Brain microvascular endothelial cell (primary cell): ENCODE measurements at regions not wholly inside any gene's neighbourhood (a gene's known extent, or its start where the extent isn't known, plus 50 kb on each side); places are given as distances from the start of the nearest gene placed in this dataset.

Experiments
- DNase-seq: peaks from one replicate; pipeline ENCODE4 v3.0.0-alpha.2; 2020
- H3K27ac ChIP-seq: fragments of 250-450 bp; sonication (Bioruptor Pico); 2 replicates; pipeline ENCODE4 v1.5.1; 2020; ENCODE audit warnings: mild to moderate bottlenecking, moderate library complexity
- H3K27me3 ChIP-seq: fragments of 250-450 bp; sonication (Bioruptor Pico); replicated peaks from 2 replicates; pipeline ENCODE4 v1.5.1; 2020; ENCODE audit warnings: mild to moderate bottlenecking
- H3K36me3 ChIP-seq: fragments of 250-450 bp; sonication (Bioruptor Pico); replicated peaks from 2 replicates; pipeline ENCODE4 v1.5.1; 2020; ENCODE audit warnings: mild to moderate bottlenecking
- H3K4me3 ChIP-seq: 2 replicates; pipeline ENCODE4 v1.5.1; 2011; ENCODE audit warnings: low read depth, mild to moderate bottlenecking, control low read depth, low read length, moderate library complexity
- in situ Hi-C: cut with HindIII; loops from 2 replicates; pipeline ENCODE4 v1.10.0; 2017; ENCODE audit warnings: low sequenced_read_pairs, low pct_ligation_motif_present
- TF ChIP-seq, protein P1 (sequence below): IDR thresholded peaks from 2 replicates; pipeline ENCODE4 v1.5.1; 2011; ENCODE audit warnings: low read depth, mild to moderate bottlenecking, moderate library complexity, low read length, control low read depth, inconsistent platforms; ENCODE audit errors: missing control alignments

- H3K27ac ChIP-seq: no peak overlapping the region
- in situ Hi-C loops: no loop called here
- TF ChIP-seq, protein P1, sequence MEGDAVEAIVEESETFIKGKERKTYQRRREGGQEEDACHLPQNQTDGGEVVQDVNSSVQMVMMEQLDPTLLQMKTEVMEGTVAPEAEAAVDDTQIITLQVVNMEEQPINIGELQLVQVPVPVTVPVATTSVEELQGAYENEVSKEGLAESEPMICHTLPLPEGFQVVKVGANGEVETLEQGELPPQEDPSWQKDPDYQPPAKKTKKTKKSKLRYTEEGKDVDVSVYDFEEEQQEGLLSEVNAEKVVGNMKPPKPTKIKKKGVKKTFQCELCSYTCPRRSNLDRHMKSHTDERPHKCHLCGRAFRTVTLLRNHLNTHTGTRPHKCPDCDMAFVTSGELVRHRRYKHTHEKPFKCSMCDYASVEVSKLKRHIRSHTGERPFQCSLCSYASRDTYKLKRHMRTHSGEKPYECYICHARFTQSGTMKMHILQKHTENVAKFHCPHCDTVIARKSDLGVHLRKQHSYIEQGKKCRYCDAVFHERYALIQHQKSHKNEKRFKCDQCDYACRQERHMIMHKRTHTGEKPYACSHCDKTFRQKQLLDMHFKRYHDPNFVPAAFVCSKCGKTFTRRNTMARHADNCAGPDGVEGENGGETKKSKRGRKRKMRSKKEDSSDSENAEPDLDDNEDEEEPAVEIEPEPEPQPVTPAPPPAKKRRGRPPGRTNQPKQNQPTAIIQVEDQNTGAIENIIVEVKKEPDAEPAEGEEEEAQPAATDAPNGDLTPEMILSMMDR: no peak
- no peak overlapping the region for H3K4me3 ChIP-seq
- DNase-seq: no peak
- H3K27me3 ChIP-seq: no peaks in the 10 kb centered on the region
- H3K36me3 ChIP-seq: no peaks in the 10 kb centered on the region
Observed at GRCh38 chr13:68417801-68418200, 1187.7 kb upstream of the PCDH9 start.

DNA sequence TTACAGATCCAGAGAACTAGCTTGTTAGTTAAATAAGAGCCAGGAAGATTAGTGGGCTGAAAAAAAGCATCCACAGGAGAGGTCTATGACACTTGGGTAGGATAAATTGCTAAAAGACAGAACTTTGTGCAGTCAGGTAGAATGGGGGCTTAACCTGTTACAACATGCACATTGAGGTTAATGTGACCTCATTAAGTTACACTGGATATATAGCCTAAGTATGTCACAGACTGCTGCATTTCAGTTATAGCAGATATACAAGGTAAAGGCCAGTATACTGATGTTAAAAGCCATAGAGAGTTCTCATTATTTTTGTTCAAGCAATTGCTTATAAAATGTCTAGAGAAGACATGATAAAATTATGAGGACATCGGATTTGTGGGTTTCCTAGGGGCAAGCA lies 1179.9 kb upstream of the PCDH9 start:
- TF ChIP-seq, protein P1: no peak
- in situ Hi-C loops: no loop called here
- Histone ChIP-seq H3K27me3 (no peaks in the 10 kb centered on the region), H3K27ac (no peak overlapping the region), H3K4me3 (no peak overlapping the region), H3K36me3 (no peaks in the 10 kb centered on the region)
- DNase-seq: no peak

DNA sequence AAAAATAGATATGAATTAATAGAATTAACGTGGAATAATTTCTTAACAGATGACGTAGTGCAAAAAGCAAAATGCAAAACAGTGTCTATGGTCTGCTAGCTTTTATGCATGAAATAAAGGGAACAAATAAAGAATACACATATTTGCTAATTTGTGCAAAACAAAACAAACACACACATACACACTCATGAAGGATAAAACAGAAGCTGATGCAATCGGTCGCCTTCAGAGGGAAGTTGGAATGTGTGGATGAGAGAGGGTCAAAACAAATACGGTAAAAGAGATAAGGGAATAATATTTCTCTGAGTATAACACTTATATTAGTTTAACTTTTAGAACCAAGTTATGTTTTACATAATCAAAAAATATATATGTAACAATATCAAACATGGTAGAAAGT lies 1160.9 kb upstream of the PCDH9 start:
- no peak for DNase-seq
- H3K36me3 ChIP-seq: no peaks in the 10 kb centered on the region
- H3K4me3 ChIP-seq: no peak overlapping the region
- no peak overlapping the region for H3K27ac ChIP-seq
- H3K27me3 ChIP-seq: no peaks in the 10 kb centered on the region
- in situ Hi-C loops: no loop called here
- TF ChIP-seq, protein P1: no peak

DNA sequence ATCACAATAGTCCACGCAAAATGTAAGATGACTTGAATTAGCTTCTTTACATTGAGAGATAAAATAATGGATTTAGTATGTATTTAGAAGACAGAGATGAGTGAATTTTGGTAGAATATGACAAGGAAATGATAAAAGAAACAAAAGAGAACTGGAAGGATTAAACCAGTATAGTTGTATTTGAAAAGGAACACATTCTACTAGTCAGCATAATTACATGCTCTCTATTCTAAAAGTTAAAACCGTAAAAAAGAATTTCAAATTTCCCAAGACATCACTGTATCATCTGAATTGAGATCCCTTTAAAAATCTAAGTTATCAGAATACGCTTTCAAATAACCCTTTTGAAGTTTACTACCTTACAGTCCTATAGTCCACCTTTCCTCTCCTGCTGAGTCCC lies 1156.7 kb upstream of the PCDH9 start:
- H3K36me3 ChIP-seq: no peaks in the 10 kb centered on the region
- H3K27me3 ChIP-seq: no peaks in the 10 kb centered on the region
- H3K27ac ChIP-seq: no peak overlapping the region
- TF ChIP-seq, protein P1: no peak
- H3K4me3 ChIP-seq: no peak overlapping the region
- no peak for DNase-seq
- in situ Hi-C loops: no loop called here

GRCh38 chr13:68380041-68380973 lies 1150.2 kb upstream of the PCDH9 start:
- DNase-seq: no peak
- H3K27me3 ChIP-seq: no peaks in the 10 kb centered on the region
- no peak overlapping the region for H3K27ac ChIP-seq
- no peaks in the 10 kb centered on the region for H3K36me3 ChIP-seq
- TF ChIP-seq, protein P1: no peak
- no peak overlapping the region for H3K4me3 ChIP-seq
- in situ Hi-C loops: no loop called here
